ENCODE measurements at regions not wholly inside any gene's neighbourhood (a gene's known extent, or its start where the extent isn't known, plus 50 kb on each side); places are given as distances from the start of the nearest gene placed in this dataset.
"Not testable (repeated sequence)": the region's sequence is repeated elsewhere in the genome, so short reads cannot be mapped to it uniquely, and the experiment has no call there.

- ATAC-seq (ENCODE audit: low read depth): no peak
- CTCF ChIA-PET: interaction anchor here (0.5 to 1.4 kb wide), 2 partner anchors 13 to 19 kb away, joined by 3 to 4 read pairs; no protein-coding TSS in a partner anchor
Measured at GRCh38 chr1:213419401-213420030, 368.5 kb downstream of the RPS6KC1 start.

GRCh38 chr1:213421178-213421577 is 370.1 kb downstream of the RPS6KC1 start:
- no CpG with 5 or more reads among the region's 7 CpGs for WGBS, 2 experiments (ENCODE audit: extremely low coverage in 2 of 2, insufficient read length in 1 of 2)
- H4K91ac ChIP-seq (ENCODE audit: insufficient read depth, low read depth, low read length); BruUV-seq (replicated peaks); CTCF ChIA-PET; H3K27ac ChIP-seq (ENCODE audit: insufficient read depth, low read length); H3K18ac ChIP-seq (ENCODE audit: low read depth, low read length); ATAC-seq (ENCODE audit: low read depth); H2BK20ac ChIP-seq (ENCODE audit: low read depth, low read length); H3K9ac ChIP-seq (ENCODE audit: low read depth, low read length); H4K8ac ChIP-seq (ENCODE audit: low read depth in 2 of 2, low read length in 2 of 2); H3K4me2 ChIP-seq (ENCODE audit: low read depth, low read length); H3K56ac ChIP-seq (ENCODE audit: extremely low read depth, insufficient read depth, low read length); H3K79me1 ChIP-seq (ENCODE audit: low read depth in 1 of 2, low read length in 2 of 2); H2AK9ac ChIP-seq (replicated peaks; ENCODE audit: low read depth, low read length, poor library complexity); H3K9me3 ChIP-seq (ENCODE audit: control insufficient read depth, insufficient read depth, low read length); H3K36me3 ChIP-seq (ENCODE audit: control insufficient read depth, insufficient read depth, low read length); H3K27me3 ChIP-seq (ENCODE audit: control insufficient read depth, insufficient read depth, low read length); H2AFZ ChIP-seq (replicated peaks; ENCODE audit: low read length, poor library complexity); H2BK5ac ChIP-seq (ENCODE audit: low read depth, low read length, poor library complexity, severe bottlenecking); H3K4me3 ChIP-seq (ENCODE audit: insufficient read depth, low read depth, low read length); H2AK5ac ChIP-seq (ENCODE audit: low read depth, low read length); H3K4me1 ChIP-seq (ENCODE audit: control insufficient read depth, insufficient read depth, low read length); H4K5ac ChIP-seq (ENCODE audit: low read depth, low read length); in situ Hi-C loops (cut with MboI; ENCODE audit: low sequenced_read_pairs); H3K9me1 ChIP-seq (ENCODE audit: insufficient read depth, low read length); H4K20me1 ChIP-seq (ENCODE audit: insufficient read depth, low read length); H3K23ac ChIP-seq (ENCODE audit: low read depth, low read length); H3K4ac ChIP-seq (ENCODE audit: low read depth, low read length); H2BK15ac ChIP-seq (ENCODE audit: low read depth, low read length); dilution Hi-C loops (cut with HindIII; ENCODE audit: low sequenced_read_pairs, unreplicated experiment); H3K14ac ChIP-seq (replicated peaks; ENCODE audit: low read depth, low read length); intact Hi-C loops (cut with micrococcal nuclease); DNase-seq; POLR2A ChIA-PET (ENCODE audit: unreplicated experiment); H2BK120ac ChIP-seq (ENCODE audit: low read depth, low read length): not testable (repeated sequence)

More at GRCh38 chr1:213419401-213420030, 368.5 kb downstream of the RPS6KC1 start:
- H3K4me2 ChIP-seq (ENCODE audit: low read depth, low read length): no peak overlapping the region
- H2BK5ac ChIP-seq (ENCODE audit: low read depth, low read length, poor library complexity, severe bottlenecking): no peak overlapping the region
- H3K56ac ChIP-seq (ENCODE audit: extremely low read depth, insufficient read depth, low read length): no peak overlapping the region
- no peak overlapping the region for H2AK5ac ChIP-seq (ENCODE audit: low read depth, low read length)
- no peak overlapping the region for H3K27ac ChIP-seq (ENCODE audit: insufficient read depth, low read length)
- no peak overlapping the region for H4K8ac ChIP-seq (ENCODE audit: low read depth in 2 of 2, low read length in 2 of 2)
- H4K91ac ChIP-seq (ENCODE audit: insufficient read depth, low read depth, low read length): no peak overlapping the region
- H3K18ac ChIP-seq (ENCODE audit: low read depth, low read length): no peak overlapping the region
- no peak overlapping the region for H2BK120ac ChIP-seq (ENCODE audit: low read depth, low read length)
- TF ChIP-seq RCOR1 (IDR thresholded peaks at IDR 0.05; ENCODE audit: insufficient replicate concordance, low read length) (no peak), CTCF (conservative IDR thresholded peaks at IDR 0.05; ENCODE audit: low read depth, low read length) (peak; percentile 14; the same call in 1 of the 2 replicates)
- POLR2A ChIA-PET (ENCODE audit: unreplicated experiment): no interaction called here
- H4K20me1 ChIP-seq (ENCODE audit: insufficient read depth, low read length): no peaks in the 10 kb centered on the region
- H2AFZ ChIP-seq (replicated peaks; ENCODE audit: low read length, poor library complexity): no peak overlapping the region
- no peak overlapping the region for H3K4ac ChIP-seq (ENCODE audit: low read depth, low read length)
- no peak for DNase-seq
- dilution Hi-C loops (cut with HindIII; ENCODE audit: low sequenced_read_pairs, unreplicated experiment): no loop called here
- no peaks in the 10 kb centered on the region for H3K9me1 ChIP-seq (ENCODE audit: insufficient read depth, low read length)
- H3K4me1 ChIP-seq (ENCODE audit: control insufficient read depth, insufficient read depth, low read length): no peaks in the 10 kb centered on the region
- no peaks in the 10 kb centered on the region for H3K79me1 ChIP-seq (ENCODE audit: low read depth in 1 of 2, low read length in 2 of 2)
- no peak overlapping the region for H3K9ac ChIP-seq (ENCODE audit: low read depth, low read length)
- H3K9me3 ChIP-seq (ENCODE audit: control insufficient read depth, insufficient read depth, low read length): peaks cover 2% of the 10 kb centered on the region; the same call in 1 of the 2 replicates
- H2AK9ac ChIP-seq (replicated peaks; ENCODE audit: low read depth, low read length, poor library complexity): no peak overlapping the region
- intact Hi-C loops (cut with micrococcal nuclease): no loop called here
- H2BK15ac ChIP-seq (ENCODE audit: low read depth, low read length): no peak overlapping the region
- in situ Hi-C loops (cut with MboI; ENCODE audit: low sequenced_read_pairs): no loop called here
- no peaks in the 10 kb centered on the region for H3K27me3 ChIP-seq (ENCODE audit: control insufficient read depth, insufficient read depth, low read length)
- no TSS peak for BruUV-seq (replicated peaks)
- no CpG with 5 or more reads among the region's 3 CpGs for WGBS, 2 experiments (ENCODE audit: extremely low coverage in 2 of 2, insufficient read length in 1 of 2)
- H3K14ac ChIP-seq (replicated peaks; ENCODE audit: low read depth, low read length): no peak overlapping the region
- H3K23ac ChIP-seq (ENCODE audit: low read depth, low read length): no peak overlapping the region
- H2BK20ac ChIP-seq (ENCODE audit: low read depth, low read length): no peak overlapping the region
- H4K5ac ChIP-seq (ENCODE audit: low read depth, low read length): no peak overlapping the region
- H3K36me3 ChIP-seq (ENCODE audit: control insufficient read depth, insufficient read depth, low read length): no peaks in the 10 kb centered on the region
- no peak overlapping the region for H3K4me3 ChIP-seq (ENCODE audit: insufficient read depth, low read depth, low read length)

Measured in IMR-90 (cell line).